HepG2 (cell line): ENCODE measurements at regions not wholly inside any gene's neighbourhood (a gene's known extent, or its start where the extent isn't known, plus 50 kb on each side); places are given as distances from the start of the nearest gene placed in this dataset.

Experiments used
- ATAC-seq: fragments of 200-7000 bp; cut with Tn5 transposase; 3 replicates; pipeline ENCODE4 v1.9.1; 2020; ENCODE audit warnings: mild to moderate bottlenecking, moderate library complexity
- BruUV-seq: library from RNA; stranded (reverse); fragments of 400-500 nt; replicated peaks from 2 replicates; lab custom pipeline; 2021; lab: Mats Ljungman, UMichigan
- CTCF ChIA-PET: fragments of 300-600 bp; formaldehyde crosslinking; extraction: SDS; loops from one replicate; lab custom pipeline; 2021; ENCODE audit warnings: low total read pairs, inconsistent platforms, low intra/inter-chr PET ratio; lab: Yijun Ruan, JAX
- POLR2A ChIA-PET: fragments of 350-600 bp; sonication (Branson Sonifier 250); formaldehyde crosslinking; loops from one replicate; lab custom pipeline; 2020; ENCODE audit warnings: antibody characterized with exemption, inconsistent platforms; lab: Yijun Ruan, JAX
- DNase-seq: peaks from one replicate; pipeline ENCODE4 v3.0.0-alpha.2; 2015; ENCODE audit warnings: low spot score
- FAIRE-seq: peaks from 3 replicates; lab custom pipeline; 2011; peaks lifted over from hg19 to GRCh38; lab: Jason Lieb, UNC
- H2AFZ ChIP-seq: one replicate; pipeline ENCODE4 v1.6.1; 2011; ENCODE audit warnings: low read length, inconsistent platforms
- H3K27ac ChIP-seq: fragments of 300-600 bp; 3 replicates; pipeline ENCODE4 v1.8.0; 2011; ENCODE audit warnings: mixed run types, mild to moderate bottlenecking, mixed read lengths, low read length, inconsistent platforms; ENCODE audit not compliant: insufficient read depth; ENCODE audit errors: extremely low read length
- H3K27me3 ChIP-seq, 2 experiments: fragments of 200-600 bp in 1 of 2; 2 replicates in 1 of 2; 3 replicates in 1 of 2; pipeline versions ENCODE4 v1.6.0 to v1.8.0; 2011; ENCODE audit warnings: low read length in 2 of 2, mild to moderate bottlenecking in 2 of 2, moderate library complexity in 2 of 2, inconsistent platforms in 1 of 2; ENCODE audit not compliant: insufficient read depth in 2 of 2, control insufficient read depth in 1 of 2
- H3K36me3 ChIP-seq, 2 experiments: fragments of 200-600 bp in 1 of 2; replicated peaks in 1 of 2; 2 replicates in 1 of 2; 3 replicates in 1 of 2; pipeline versions ENCODE4 v1.5.1 to v1.8.0; 2011; ENCODE audit warnings: low read length in 2 of 2, inconsistent platforms in 1 of 2; ENCODE audit not compliant: insufficient read depth in 2 of 2, control insufficient read depth in 1 of 2
- H3K4me1 ChIP-seq: 2 replicates; pipeline ENCODE4 v1.5.1; 2012; ENCODE audit warnings: low read length, inconsistent platforms; ENCODE audit not compliant: insufficient read depth
- H3K4me2 ChIP-seq: 2 replicates; pipeline ENCODE4 v1.6.0; 2011; ENCODE audit warnings: low read depth, low read length, inconsistent platforms
- H3K4me3 ChIP-seq, 3 experiments: fragments of 200-600 bp in 1 of 3; sonication (generic), shearing (Covaris generic) in 1 of 3; replicated peaks in 1 of 3; 2 replicates each; pipeline ENCODE4 v1.5.1; 2011 to 2016; ENCODE audit warnings: low read length in 3 of 3, inconsistent platforms in 2 of 3, low read depth in 2 of 3, mild to moderate bottlenecking in 2 of 3, control low read depth in 1 of 3, mixed read lengths in 1 of 3; ENCODE audit not compliant: insufficient read depth in 1 of 3
- H3K79me2 ChIP-seq: one replicate; pipeline ENCODE4 v1.6.1; 2011; ENCODE audit warnings: low read length, inconsistent platforms; ENCODE audit not compliant: insufficient read depth
- H3K9ac ChIP-seq: 2 replicates; pipeline ENCODE4 v1.6.0; 2011; ENCODE audit warnings: mild to moderate bottlenecking, low read depth, low read length, inconsistent platforms; ENCODE audit not compliant: insufficient read depth
- H3K9me3 ChIP-seq: 2 replicates; pipeline ENCODE4 v1.5.1; 2012; ENCODE audit warnings: mild to moderate bottlenecking, low read length
- H4K20me1 ChIP-seq: 2 replicates; pipeline ENCODE4 v1.6.0; 2011; ENCODE audit warnings: inconsistent platforms, mild to moderate bottlenecking, low read length, moderate library complexity; ENCODE audit not compliant: insufficient read depth
- HBP1 ChIP-seq: IDR thresholded peaks from 2 replicates; pipeline ENCODE4 v1.6.1; 2016; ENCODE audit warnings: low read depth, control low read depth
- HNF4A ChIP-seq: sonication (generic); formaldehyde crosslinking; IDR thresholded peaks from 2 replicates; pipeline ENCODE4 v1.4.0; 2020; ENCODE audit warnings: missing genetic modification reagents
- KAT2B ChIP-seq: fragments of 150-350 bp; IDR thresholded peaks from 2 replicates; pipeline ENCODE4 v1.6.1; 2014; ENCODE audit warnings: low read depth, low read length, borderline replicate concordance
- NPAS2 ChIP-seq: sonication (generic); formaldehyde crosslinking; IDR thresholded peaks from 2 replicates; pipeline ENCODE4 v1.8.0; 2022; ENCODE audit warnings: mild to moderate bottlenecking, missing genetic modification reagents, borderline replicate concordance
- RBAK ChIP-seq: sonication (generic); formaldehyde crosslinking; IDR thresholded peaks from 2 replicates; pipeline ENCODE4 v1.5.1; 2020; ENCODE audit warnings: mild to moderate bottlenecking, missing genetic modification reagents
- ZBTB8A ChIP-seq: sonication (generic); formaldehyde crosslinking; IDR thresholded peaks from 2 replicates; pipeline ENCODE4 v1.4.0; 2020; ENCODE audit warnings: mild to moderate bottlenecking, low read depth, missing genetic modification reagents, borderline replicate concordance
- ZFP37 ChIP-seq: sonication (generic); formaldehyde crosslinking; IDR thresholded peaks from 2 replicates; pipeline ENCODE4 v1.4.0; 2020; ENCODE audit warnings: missing genetic modification reagents, borderline replicate concordance
- ZNF142 ChIP-seq: sonication (generic); formaldehyde crosslinking; IDR thresholded peaks from 2 replicates; pipeline ENCODE4 v1.4.0; 2020; ENCODE audit warnings: missing genetic modification reagents
- ZNF256 ChIP-seq: sonication (generic); formaldehyde crosslinking; conservative IDR thresholded peaks from 2 replicates; pipeline ENCODE4 v1.4.0; 2020; ENCODE audit warnings: missing genetic modification reagents
- ZNF276 ChIP-seq: sonication (generic); formaldehyde crosslinking; IDR thresholded peaks from 2 replicates; pipeline ENCODE4 v1.4.0; 2020; ENCODE audit warnings: mild to moderate bottlenecking, low read depth, missing genetic modification reagents
- ZNF547 ChIP-seq: sonication (generic); formaldehyde crosslinking; IDR thresholded peaks from 2 replicates; pipeline ENCODE4 v1.5.1; 2020; ENCODE audit warnings: mild to moderate bottlenecking, missing genetic modification reagents
- ZUFSP ChIP-seq: sonication (generic); formaldehyde crosslinking; IDR thresholded peaks from 2 replicates; pipeline ENCODE4 v1.9.0; 2021; ENCODE audit warnings: missing genetic modification reagents, mild to moderate bottlenecking, borderline replicate concordance
- WGBS: methylation state at CpG from one replicate; pipeline ENCODE4 v1.1.6; 2017; ENCODE audit warnings: low lambda C conversion rate; 5-methylcytosine and 5-hydroxymethylcytosine counted together
- in situ Hi-C: cut with HindIII; loops from 2 replicates; pipeline ENCODE4 v1.10.0; 2017; ENCODE audit warnings: low pct_unique_long_range_greater_than_20kb; ENCODE audit not compliant: extremely low pct_ligation_motif_present
- intact Hi-C: fragments of 100-400 bp; cut with micrococcal nuclease; formaldehyde crosslinking; loops from one replicate; pipeline ENCODE4 v1.10.0; 2022; ENCODE audit not compliant: unreplicated experiment

- H3K4me2 ChIP-seq, result no peak overlapping the region
- intact Hi-C loops, result no loop called here
These were observed 1171.8 kb upstream of the B3GALT2 start for GRCh38 chr1:194358208-194358581.

More at GRCh38 chr1:194358208-194358581, 1171.8 kb upstream of the B3GALT2 start:
- POLR2A ChIA-PET, result no interaction called here
- BruUV-seq, result no TSS peak
- TF ChIP-seq ZFP37 (CRISPR knock-in tag) (no peak), ZUFSP (CRISPR knock-in tag) (no peak), RBAK (CRISPR knock-in tag) (no peak), HBP1 (CRISPR knock-in tag) (no peak), ZNF547 (CRISPR knock-in tag) (no peak), NPAS2 (CRISPR knock-in tag) (no peak), ZBTB8A (CRISPR knock-in tag) (no peak), KAT2B (no peak), ZNF276 (no peak), ZNF142 (CRISPR knock-in tag) (no peak), HNF4A (no peak), ZNF256 (CRISPR knock-in tag) (no peak)
- TF ChIP-seq, all 625 proteins: peak for 0
- CTCF ChIA-PET, result no interaction called here
- H3K4me3 ChIP-seq, result no peak overlapping the region
- no peak overlapping the region for H3K9ac ChIP-seq
- no peaks in the 10 kb centered on the region for H3K36me3 ChIP-seq
- in situ Hi-C loops, result no loop called here
- ATAC-seq, result no peak
- H3K9me3 ChIP-seq, result no peaks in the 10 kb centered on the region
- DNase-seq, result no peak
- no peak overlapping the region for H2AFZ ChIP-seq
- no peaks in the 10 kb centered on the region for H3K79me2 ChIP-seq
- H3K4me1 ChIP-seq, result no peaks in the 10 kb centered on the region
- H3K27me3 ChIP-seq, result no peaks in the 10 kb centered on the region
- H4K20me1 ChIP-seq, result no peaks in the 10 kb centered on the region
- FAIRE-seq, result no peak
- H3K27ac ChIP-seq, result no peak overlapping the region
- WGBS, result 100% methylated on average over 4 of the region's 26 CpGs
